Fibroblast of pulmonary artery (primary cell): ENCODE measurements at regions not wholly inside any gene's neighbourhood (a gene's known extent, or its start where the extent isn't known, plus 50 kb on each side); places are given as distances from the start of the nearest gene placed in this dataset.

Experiments
- DNase-seq: peaks from one replicate; pipeline ENCODE4 v3.0.0-alpha.2; 2010; ENCODE audit warnings: low read depth
- H3K4me3 ChIP-seq: replicated peaks from 2 replicates; pipeline ENCODE4 v1.5.1; 2011; ENCODE audit warnings: low read depth, mild to moderate bottlenecking, control low read depth, low read length, moderate library complexity
- CTCF ChIP-seq: IDR thresholded peaks from 2 replicates; pipeline ENCODE4 v1.5.1; 2011; ENCODE audit warnings: mild to moderate bottlenecking, control low read depth, low read length, inconsistent platforms; ENCODE audit errors: missing control alignments

- no peak overlapping the region for H3K4me3 ChIP-seq
- no peak for TF ChIP-seq CTCF
- DNase-seq: no peak
Observed at GRCh38 chr16:81148277-81148676, 52.1 kb upstream of the GCSH start.
